Astrocyte (in vitro differentiated cells and primary cell): ENCODE measurements at regions not wholly inside any gene's neighbourhood (a gene's known extent, or its start where the extent isn't known, plus 50 kb on each side); places are given as distances from the start of the nearest gene placed in this dataset.

Experiments
- EZH2 ChIP-seq: IDR thresholded peaks from 2 replicates; pipeline ENCODE4 v1.6.1; 2012; ENCODE audit warnings: mild to moderate bottlenecking, low read length, inconsistent platforms; ENCODE audit not compliant: insufficient read depth
- TF ChIP-seq, protein P1 (sequence below): IDR thresholded peaks from 2 replicates; pipeline ENCODE4 v1.5.1; 2011; ENCODE audit warnings: low read depth, mild to moderate bottlenecking, inconsistent platforms, low read length, moderate library complexity; ENCODE audit not compliant: insufficient read depth

DNA sequence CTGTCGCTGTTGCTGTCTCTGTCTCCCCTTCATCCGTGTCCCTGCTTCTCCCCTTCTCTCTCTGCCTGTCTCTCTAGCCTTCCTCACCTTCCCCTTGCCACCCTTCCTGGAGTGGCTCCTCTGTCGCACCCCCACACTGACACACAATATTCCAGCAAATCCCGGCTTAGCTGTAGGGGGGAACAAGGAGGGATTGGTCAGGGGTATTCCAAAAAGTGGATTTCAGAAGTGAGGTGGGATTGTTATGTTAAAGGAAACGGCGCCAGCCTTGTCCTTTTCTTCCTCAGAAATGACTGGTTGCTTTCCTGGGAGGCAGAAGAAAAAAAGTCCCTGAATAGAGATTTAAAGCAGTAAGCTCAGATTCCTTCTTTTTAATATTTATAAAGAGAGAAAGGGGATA, 76.3 kb upstream of the SIRPA start:
- TF ChIP-seq, protein P1, sequence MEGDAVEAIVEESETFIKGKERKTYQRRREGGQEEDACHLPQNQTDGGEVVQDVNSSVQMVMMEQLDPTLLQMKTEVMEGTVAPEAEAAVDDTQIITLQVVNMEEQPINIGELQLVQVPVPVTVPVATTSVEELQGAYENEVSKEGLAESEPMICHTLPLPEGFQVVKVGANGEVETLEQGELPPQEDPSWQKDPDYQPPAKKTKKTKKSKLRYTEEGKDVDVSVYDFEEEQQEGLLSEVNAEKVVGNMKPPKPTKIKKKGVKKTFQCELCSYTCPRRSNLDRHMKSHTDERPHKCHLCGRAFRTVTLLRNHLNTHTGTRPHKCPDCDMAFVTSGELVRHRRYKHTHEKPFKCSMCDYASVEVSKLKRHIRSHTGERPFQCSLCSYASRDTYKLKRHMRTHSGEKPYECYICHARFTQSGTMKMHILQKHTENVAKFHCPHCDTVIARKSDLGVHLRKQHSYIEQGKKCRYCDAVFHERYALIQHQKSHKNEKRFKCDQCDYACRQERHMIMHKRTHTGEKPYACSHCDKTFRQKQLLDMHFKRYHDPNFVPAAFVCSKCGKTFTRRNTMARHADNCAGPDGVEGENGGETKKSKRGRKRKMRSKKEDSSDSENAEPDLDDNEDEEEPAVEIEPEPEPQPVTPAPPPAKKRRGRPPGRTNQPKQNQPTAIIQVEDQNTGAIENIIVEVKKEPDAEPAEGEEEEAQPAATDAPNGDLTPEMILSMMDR: no peak
- no peak for TF ChIP-seq EZH2
